MCF 10A (cell line): ENCODE measurements at regions not wholly inside any gene's neighbourhood (a gene's known extent, or its start where the extent isn't known, plus 50 kb on each side); places are given as distances from the start of the nearest gene placed in this dataset.

Experiments
- BruUV-seq: library from RNA; stranded (reverse); fragments of 400-500 nt; replicated peaks from 2 replicates; lab custom pipeline; 2021; lab: Mats Ljungman, UMichigan
- CTCF ChIA-PET: fragments of 300-600 bp; sonication (Branson Sonifier 250); formaldehyde crosslinking; extraction: SDS; loops from one replicate; lab custom pipeline; 2021; ENCODE audit warnings: antibody characterized with exemption, inconsistent platforms; lab: Yijun Ruan, JAX
- POLR2A ChIA-PET: fragments of 300-600, 350-650 bp; sonication (Branson Sonifier 250); formaldehyde crosslinking; extraction: SDS; loops from one replicate; lab custom pipeline; 2020; ENCODE audit warnings: antibody characterized with exemption, inconsistent platforms; lab: Yijun Ruan, JAX
- DNase-seq: peaks from one replicate; pipeline ENCODE4 v3.0.0-alpha.2; 2018; ENCODE audit not compliant: unreplicated experiment
- H3K27ac Mint-ChIP-seq: one replicate; pipeline ENCODE4 v1.8.0; 2022; ENCODE audit warnings: mild to moderate bottlenecking, low read depth, mixed read lengths; ENCODE audit not compliant: unreplicated experiment
- H3K27me3 Mint-ChIP-seq: one replicate; pipeline ENCODE4 v1.8.0; 2022; ENCODE audit warnings: mixed read lengths; ENCODE audit not compliant: insufficient read depth, unreplicated experiment
- H3K36me3 Mint-ChIP-seq: one replicate; pipeline ENCODE4 v1.8.0; 2022; ENCODE audit warnings: mild to moderate bottlenecking, moderate library complexity, mixed read lengths; ENCODE audit not compliant: insufficient read depth, unreplicated experiment
- H3K4me1 Mint-ChIP-seq: one replicate; pipeline ENCODE4 v1.8.0; 2022; ENCODE audit warnings: mixed read lengths; ENCODE audit not compliant: insufficient read depth, unreplicated experiment
- H3K4me3 Mint-ChIP-seq: one replicate; pipeline ENCODE4 v1.8.0; 2022; ENCODE audit warnings: mild to moderate bottlenecking, moderate library complexity, mixed read lengths; ENCODE audit not compliant: unreplicated experiment
- H3K9me3 Mint-ChIP-seq: one replicate; pipeline ENCODE4 v1.8.0; 2022; ENCODE audit warnings: mixed read lengths; ENCODE audit not compliant: unreplicated experiment
- intact Hi-C: fragments of 100-400 bp; cut with micrococcal nuclease; formaldehyde crosslinking; loops from 2 replicates; pipeline ENCODE4 v1.14.1; 2022
- TF ChIP-seq, protein P1 (sequence below): fragments of 200-600 bp; IDR thresholded peaks from one replicate; pipeline ENCODE4 v1.8.0; 2022; ENCODE audit warnings: antibody characterized with exemption, mild to moderate bottlenecking; ENCODE audit not compliant: unreplicated experiment

DNA sequence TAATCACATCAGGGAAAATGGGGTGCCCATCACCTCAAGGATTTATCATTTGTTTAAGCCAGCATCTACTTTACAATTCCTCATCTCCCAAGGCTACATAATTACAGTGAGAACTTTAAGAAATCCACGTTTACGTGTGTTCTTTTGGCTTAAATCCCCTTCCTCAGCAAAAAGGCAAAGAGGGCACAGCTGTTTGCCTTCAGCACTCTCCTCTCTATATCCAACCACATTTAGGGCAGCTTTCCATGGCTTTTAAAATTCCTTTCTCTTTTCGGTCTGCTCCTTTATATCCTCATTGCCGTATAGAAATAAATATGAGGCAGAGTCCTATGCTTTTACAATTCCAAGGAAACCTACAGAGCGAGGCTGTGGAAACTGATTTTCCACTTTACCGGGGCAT lies 175.9 kb downstream of the EMP1 start:
- TF ChIP-seq, protein P1, sequence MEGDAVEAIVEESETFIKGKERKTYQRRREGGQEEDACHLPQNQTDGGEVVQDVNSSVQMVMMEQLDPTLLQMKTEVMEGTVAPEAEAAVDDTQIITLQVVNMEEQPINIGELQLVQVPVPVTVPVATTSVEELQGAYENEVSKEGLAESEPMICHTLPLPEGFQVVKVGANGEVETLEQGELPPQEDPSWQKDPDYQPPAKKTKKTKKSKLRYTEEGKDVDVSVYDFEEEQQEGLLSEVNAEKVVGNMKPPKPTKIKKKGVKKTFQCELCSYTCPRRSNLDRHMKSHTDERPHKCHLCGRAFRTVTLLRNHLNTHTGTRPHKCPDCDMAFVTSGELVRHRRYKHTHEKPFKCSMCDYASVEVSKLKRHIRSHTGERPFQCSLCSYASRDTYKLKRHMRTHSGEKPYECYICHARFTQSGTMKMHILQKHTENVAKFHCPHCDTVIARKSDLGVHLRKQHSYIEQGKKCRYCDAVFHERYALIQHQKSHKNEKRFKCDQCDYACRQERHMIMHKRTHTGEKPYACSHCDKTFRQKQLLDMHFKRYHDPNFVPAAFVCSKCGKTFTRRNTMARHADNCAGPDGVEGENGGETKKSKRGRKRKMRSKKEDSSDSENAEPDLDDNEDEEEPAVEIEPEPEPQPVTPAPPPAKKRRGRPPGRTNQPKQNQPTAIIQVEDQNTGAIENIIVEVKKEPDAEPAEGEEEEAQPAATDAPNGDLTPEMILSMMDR, result no peak
- no peak overlapping the region for H3K4me3 Mint-ChIP-seq
- H3K9me3 Mint-ChIP-seq, result peaks cover under 1% of the 10 kb centered on the region
- no peaks in the 10 kb centered on the region for H3K36me3 Mint-ChIP-seq
- ChIA-PET CTCF (interaction anchor here (0.6 to 3.1 kb wide), 6 partner anchors 10 to 100 kb away, joined by 3 to 19 read pairs (median 4); no protein-coding TSS in a partner anchor), POLR2A (no interaction called here)
- no TSS peak for BruUV-seq
- DNase-seq, result no peak
- H3K4me1 Mint-ChIP-seq, result peaks cover 5% of the 10 kb centered on the region
- intact Hi-C loops, result no loop called here
- peaks cover 19% of the 10 kb centered on the region for H3K27me3 Mint-ChIP-seq
- no peak overlapping the region for H3K27ac Mint-ChIP-seq

DNA sequence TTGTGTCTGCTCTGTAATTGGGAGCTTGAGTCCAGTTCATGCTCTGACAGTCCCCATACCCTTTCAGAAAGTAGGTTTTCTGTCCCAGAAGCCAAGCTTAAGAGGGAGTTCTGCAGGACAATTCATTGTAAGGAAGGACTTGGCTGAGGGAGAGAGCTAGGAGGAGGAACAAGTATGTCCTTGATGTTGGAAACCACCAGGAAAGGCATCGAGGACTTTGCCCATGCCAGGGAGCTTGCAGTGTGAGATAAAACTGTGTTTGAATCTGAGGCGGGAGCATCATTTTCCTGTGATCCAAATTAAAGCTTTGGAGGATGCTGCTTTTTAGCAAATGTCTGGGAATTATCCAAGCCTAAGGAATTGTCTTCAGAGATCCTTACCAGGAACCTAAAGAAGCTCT lies 175.3 kb downstream of the EMP1 start:
- Mint-ChIP-seq H3K4me1 (peaks cover 1% of the 10 kb centered on the region), H3K4me3 (no peak overlapping the region), H3K9me3 (no peaks in the 10 kb centered on the region), H3K27ac (no peak overlapping the region), H3K36me3 (no peaks in the 10 kb centered on the region), H3K27me3 (peaks cover 19% of the 10 kb centered on the region)
- TF ChIP-seq, protein P1, result no peak
- POLR2A ChIA-PET, result interaction anchor here (0.7 kb wide), 1 partner anchor 94 kb away, joined by 3 read pairs; no protein-coding TSS in a partner anchor
- CTCF ChIA-PET, result interaction anchor here (0.6 to 3.1 kb wide), 7 partner anchors 10 to 163 kb away, joined by 3 to 19 read pairs (median 4); no protein-coding TSS in a partner anchor
- BruUV-seq, result no TSS peak
- no peak for DNase-seq
- intact Hi-C loops, result no loop called here

DNA sequence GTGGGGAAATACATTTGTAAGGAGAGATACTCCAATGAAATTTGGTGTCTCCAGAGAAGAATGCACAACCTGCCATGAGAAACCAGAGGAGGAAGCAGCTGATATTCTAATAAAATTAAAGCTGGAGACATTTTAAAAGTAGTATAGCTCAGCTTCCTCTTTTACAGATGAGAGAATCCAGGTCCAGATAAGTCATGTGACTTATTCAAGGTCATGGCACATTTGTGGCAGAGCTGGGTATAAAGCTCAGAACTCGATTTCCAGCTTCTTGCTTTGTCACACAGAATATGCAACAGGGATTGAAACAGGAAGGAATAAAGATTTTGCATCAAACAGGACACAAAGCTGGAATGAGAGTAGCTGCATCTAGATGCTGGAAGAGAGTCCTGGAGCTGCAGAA lies 174.8 kb downstream of the EMP1 start:
- BruUV-seq, result no TSS peak
- Mint-ChIP-seq H3K9me3 (no peaks in the 10 kb centered on the region), H3K36me3 (no peaks in the 10 kb centered on the region), H3K27ac (no peak overlapping the region), H3K4me1 (no peaks in the 10 kb centered on the region), H3K27me3 (peaks cover 19% of the 10 kb centered on the region), H3K4me3 (no peak overlapping the region)
- TF ChIP-seq, protein P1, result no peak
- DNase-seq, result no peak
- CTCF ChIA-PET, result interaction anchor here (1.5 to 3.1 kb wide), 3 partner anchors 9 to 163 kb away, joined by 5 to 19 read pairs (median 12); no protein-coding TSS in a partner anchor
- intact Hi-C loops, result no loop called here
- POLR2A ChIA-PET, result interaction anchor here (0.7 kb wide), 1 partner anchor 94 kb away, joined by 3 read pairs; no protein-coding TSS in a partner anchor

DNA sequence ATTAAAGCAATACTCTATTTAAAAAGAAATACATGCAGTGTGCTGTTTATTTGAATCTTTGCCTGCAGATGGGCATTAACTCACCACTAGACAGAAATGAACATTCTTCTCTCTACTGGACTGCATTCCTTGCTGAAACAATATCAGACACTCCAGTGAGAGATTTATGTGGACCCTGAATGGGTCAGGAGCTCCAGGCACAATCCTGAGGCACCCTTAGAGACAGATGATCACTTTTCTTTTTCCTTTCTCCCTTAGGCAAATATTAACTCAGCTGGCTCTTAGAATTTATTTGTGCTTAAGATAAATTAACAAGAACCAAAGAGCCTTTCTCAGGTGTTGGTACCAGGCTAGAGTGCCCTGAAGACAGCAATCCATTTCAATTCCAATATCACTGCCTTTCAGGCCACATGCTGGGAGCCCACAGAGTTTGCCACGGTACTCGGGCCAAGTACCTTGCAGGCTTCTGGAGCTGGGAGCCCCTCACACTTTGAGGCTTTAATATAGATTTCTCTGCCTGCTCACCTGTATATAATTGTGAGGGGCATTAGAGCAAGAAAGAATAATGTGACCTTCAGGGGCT lies 173.0 kb downstream of the EMP1 start:
- CTCF ChIA-PET, result interaction anchor here (0.7 to 2.9 kb wide), 3 partner anchors 24 to 165 kb away, joined by 3 to 12 read pairs (median 4); no protein-coding TSS in a partner anchor

More for the DNA sequence above, 173.0 kb downstream of the EMP1 start:
- no peaks in the 10 kb centered on the region for H3K36me3 Mint-ChIP-seq
- no TSS peak for BruUV-seq
- no peak overlapping the region for H3K4me3 Mint-ChIP-seq
- no peak for DNase-seq
- H3K27me3 Mint-ChIP-seq, result peaks cover 19% of the 10 kb centered on the region
- POLR2A ChIA-PET, result no interaction called here
- TF ChIP-seq, protein P1, result no peak
- intact Hi-C loops, result no loop called here
- no peak overlapping the region for H3K27ac Mint-ChIP-seq
- H3K9me3 Mint-ChIP-seq, result no peaks in the 10 kb centered on the region
- no peaks in the 10 kb centered on the region for H3K4me1 Mint-ChIP-seq
